OCI-LY1 (cell line): ENCODE measurements at regions not wholly inside any gene's neighbourhood (a gene's known extent, or its start where the extent isn't known, plus 50 kb on each side); places are given as distances from the start of the nearest gene placed in this dataset.

Source experiments
- H2AFZ ChIP-seq: fragments of 200-600 bp; sonication (generic), shearing (Covaris generic); 2 replicates; pipeline ENCODE4 v1.6.0; 2014; ENCODE audit warnings: antibody characterized with exemption, mild to moderate bottlenecking, low read length
- H3F3A ChIP-seq: fragments of 200-600 bp; sonication (generic), shearing (Covaris generic); 2 replicates; pipeline ENCODE4 v1.6.0; 2014; ENCODE audit warnings: mild to moderate bottlenecking, antibody characterized with exemption, low read length, moderate library complexity; ENCODE audit not compliant: insufficient read depth
- H3K27ac ChIP-seq: fragments of 200-600 bp; sonication (generic); 2 replicates; pipeline ENCODE4 v1.5.1; 2014; ENCODE audit warnings: low read length, mixed run types, mild to moderate bottlenecking, low read depth; ENCODE audit not compliant: poor library complexity, severe bottlenecking
- H3K27me3 ChIP-seq: fragments of 200-600 bp; sonication (generic); 2 replicates; pipeline ENCODE4 v1.6.0; 2014; ENCODE audit warnings: antibody characterized with exemption, mild to moderate bottlenecking, low read length, moderate library complexity; ENCODE audit not compliant: insufficient read depth
- H3K36me3 ChIP-seq: fragments of 200-600 bp; sonication (generic); 2 replicates; pipeline ENCODE4 v1.6.1; 2014; ENCODE audit warnings: mild to moderate bottlenecking, antibody characterized with exemption, low read length, moderate library complexity, mixed read lengths; ENCODE audit not compliant: insufficient read depth
- H3K4me1 ChIP-seq: fragments of 200-600 bp; sonication (generic); 2 replicates; pipeline ENCODE4 v1.5.1; 2014; ENCODE audit warnings: mild to moderate bottlenecking, low read length, moderate library complexity; ENCODE audit not compliant: insufficient read depth, severe bottlenecking
- H3K4me2 ChIP-seq: fragments of 200-600 bp; sonication (generic), shearing (Covaris generic); 2 replicates; pipeline ENCODE4 v1.6.1; 2014; ENCODE audit warnings: low read length
- H3K4me3 ChIP-seq: fragments of 200-600 bp; sonication (generic); 2 replicates; pipeline ENCODE4 v1.5.1; 2014; ENCODE audit warnings: low read length, low read depth, mild to moderate bottlenecking, mixed read lengths; ENCODE audit not compliant: poor library complexity, severe bottlenecking
- H3K79me2 ChIP-seq: fragments of 200-600 bp; shearing (Covaris generic); 2 replicates; pipeline ENCODE4 v1.6.1; 2016; ENCODE audit warnings: mixed run types, low read length, mixed read lengths; ENCODE audit not compliant: insufficient read depth
- H3K9ac ChIP-seq: fragments of 200-600 bp; sonication (generic), shearing (Covaris generic); 2 replicates; pipeline ENCODE4 v1.6.1; 2014; ENCODE audit warnings: mild to moderate bottlenecking, low read length, mixed read lengths
- H3K9me2 ChIP-seq: fragments of 200-600 bp; sonication (generic), shearing (Covaris generic); 2 replicates; pipeline ENCODE4 v1.6.1; 2014; ENCODE audit warnings: low read depth, mild to moderate bottlenecking, low read length, mixed read lengths
- H3K9me3 ChIP-seq: fragments of 200-600 bp; shearing (Covaris generic); 2 replicates; pipeline ENCODE4 v1.6.1; 2014; ENCODE audit warnings: low read length, mixed read lengths
- H4K20me1 ChIP-seq: fragments of 200-600 bp; sonication (generic), shearing (Covaris generic); 2 replicates; pipeline ENCODE4 v1.6.0; 2016; ENCODE audit warnings: mild to moderate bottlenecking, low read length; ENCODE audit not compliant: insufficient read depth
- CTCF ChIP-seq: fragments of 200-600 bp; sonication (generic), shearing (Covaris generic); IDR thresholded peaks from 2 replicates; pipeline ENCODE4 v1.5.1; 2017; ENCODE audit warnings: mild to moderate bottlenecking, antibody characterized with exemption, low read length, moderate library complexity, mixed read lengths
- EZH2 ChIP-seq: fragments of 200-600 bp; sonication (generic), shearing (Covaris generic); IDR thresholded peaks from 2 replicates; pipeline ENCODE4 v1.8.0; 2017; ENCODE audit warnings: borderline replicate concordance, mixed run types, mild to moderate bottlenecking, antibody characterized with exemption, low read length, moderate library complexity, mixed read lengths

- no peak overlapping the region for H3K27ac ChIP-seq
- no peak overlapping the region for H3K9ac ChIP-seq
- H3K27me3 ChIP-seq = no peaks in the 10 kb centered on the region
- no peaks in the 10 kb centered on the region for H3K36me3 ChIP-seq
- no peaks in the 10 kb centered on the region for H4K20me1 ChIP-seq
- no peaks in the 10 kb centered on the region for H3F3A ChIP-seq
- H3K79me2 ChIP-seq = no peaks in the 10 kb centered on the region
- H3K9me3 ChIP-seq = no peaks in the 10 kb centered on the region
- no peak overlapping the region for H3K4me3 ChIP-seq
- no peaks in the 10 kb centered on the region for H3K9me2 ChIP-seq
- no peaks in the 10 kb centered on the region for H3K4me1 ChIP-seq
- H3K4me2 ChIP-seq = no peak overlapping the region
- TF ChIP-seq EZH2 (no peak), CTCF (no peak)
- H2AFZ ChIP-seq = no peak overlapping the region
These were observed 88.3 kb upstream of the ELAC2 start for GRCh38 chr17:13106171-13106570.

- TF ChIP-seq EZH2 = no peak
- no peak for TF ChIP-seq CTCF
- H3K36me3 ChIP-seq = no peaks in the 10 kb centered on the region
- no peaks in the 10 kb centered on the region for H4K20me1 ChIP-seq
- H3K4me1 ChIP-seq = no peaks in the 10 kb centered on the region
- no peak overlapping the region for H3K27ac ChIP-seq
- no peaks in the 10 kb centered on the region for H3F3A ChIP-seq
- no peak overlapping the region for H2AFZ ChIP-seq
- no peak overlapping the region for H3K4me2 ChIP-seq
- no peaks in the 10 kb centered on the region for H3K9me3 ChIP-seq
- H3K79me2 ChIP-seq = no peaks in the 10 kb centered on the region
- no peak overlapping the region for H3K4me3 ChIP-seq
- H3K27me3 ChIP-seq = no peaks in the 10 kb centered on the region
- no peak overlapping the region for H3K9ac ChIP-seq
- no peaks in the 10 kb centered on the region for H3K9me2 ChIP-seq
These were observed 86.7 kb upstream of the ELAC2 start for GRCh38 chr17:13104576-13104975.

GRCh38 chr17:13102477-13102876 lies 84.7 kb upstream of the ELAC2 start:
- Histone ChIP-seq H3K9me2 (no peaks in the 10 kb centered on the region), H3K4me1 (no peaks in the 10 kb centered on the region)

More at GRCh38 chr17:13102477-13102876, 84.7 kb upstream of the ELAC2 start:
- no peak overlapping the region for H3K27ac ChIP-seq
- H2AFZ ChIP-seq = no peak overlapping the region
- no peaks in the 10 kb centered on the region for H3K79me2 ChIP-seq
- no peaks in the 10 kb centered on the region for H3F3A ChIP-seq
- TF ChIP-seq EZH2 (no peak), CTCF (no peak)
- H3K36me3 ChIP-seq = no peaks in the 10 kb centered on the region
- H3K4me3 ChIP-seq = no peak overlapping the region
- H4K20me1 ChIP-seq = no peaks in the 10 kb centered on the region
- no peaks in the 10 kb centered on the region for H3K27me3 ChIP-seq
- no peak overlapping the region for H3K9ac ChIP-seq
- no peaks in the 10 kb centered on the region for H3K9me3 ChIP-seq
- H3K4me2 ChIP-seq = no peak overlapping the region
